ENCODE measurements at regions not wholly inside any gene's neighbourhood (a gene's known extent, or its start where the extent isn't known, plus 50 kb on each side); places are given as distances from the start of the nearest gene placed in this dataset.

DNA sequence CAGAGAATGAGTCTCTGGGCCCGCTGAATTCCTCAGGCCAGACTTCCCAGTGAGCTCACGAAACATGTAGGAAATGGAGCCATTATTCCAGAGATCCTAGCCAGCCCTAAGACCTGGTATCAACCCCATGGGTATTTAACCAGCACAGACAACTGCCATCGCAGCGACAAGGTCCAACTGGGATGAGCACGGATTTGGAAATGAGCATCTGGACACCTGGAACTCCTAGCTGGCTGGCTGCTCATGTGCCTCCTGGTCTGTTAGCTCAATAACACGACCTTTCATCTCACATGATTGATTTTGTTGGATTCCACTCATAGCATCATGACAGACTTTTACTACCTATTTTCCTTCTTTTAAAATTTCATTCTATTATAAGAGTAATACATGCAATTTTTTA, 51.0 kb downstream of the POU3F3 start:
- TF ChIP-seq, protein P1, sequence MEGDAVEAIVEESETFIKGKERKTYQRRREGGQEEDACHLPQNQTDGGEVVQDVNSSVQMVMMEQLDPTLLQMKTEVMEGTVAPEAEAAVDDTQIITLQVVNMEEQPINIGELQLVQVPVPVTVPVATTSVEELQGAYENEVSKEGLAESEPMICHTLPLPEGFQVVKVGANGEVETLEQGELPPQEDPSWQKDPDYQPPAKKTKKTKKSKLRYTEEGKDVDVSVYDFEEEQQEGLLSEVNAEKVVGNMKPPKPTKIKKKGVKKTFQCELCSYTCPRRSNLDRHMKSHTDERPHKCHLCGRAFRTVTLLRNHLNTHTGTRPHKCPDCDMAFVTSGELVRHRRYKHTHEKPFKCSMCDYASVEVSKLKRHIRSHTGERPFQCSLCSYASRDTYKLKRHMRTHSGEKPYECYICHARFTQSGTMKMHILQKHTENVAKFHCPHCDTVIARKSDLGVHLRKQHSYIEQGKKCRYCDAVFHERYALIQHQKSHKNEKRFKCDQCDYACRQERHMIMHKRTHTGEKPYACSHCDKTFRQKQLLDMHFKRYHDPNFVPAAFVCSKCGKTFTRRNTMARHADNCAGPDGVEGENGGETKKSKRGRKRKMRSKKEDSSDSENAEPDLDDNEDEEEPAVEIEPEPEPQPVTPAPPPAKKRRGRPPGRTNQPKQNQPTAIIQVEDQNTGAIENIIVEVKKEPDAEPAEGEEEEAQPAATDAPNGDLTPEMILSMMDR (IDR thresholded peaks at IDR 0.05; ENCODE audit: poor library complexity, severe bottlenecking): no peak
- no peak for TF ChIP-seq EP300 (conservative IDR thresholded peaks at IDR 0.05; ENCODE audit: poor library complexity, severe bottlenecking)
- no peak for TF ChIP-seq EZH2 (IDR thresholded peaks at IDR 0.05; ENCODE audit: borderline replicate concordance, insufficient read depth, low read length, poor library complexity, severe bottlenecking)
- no peak for TF ChIP-seq MXI1 (conservative IDR thresholded peaks at IDR 0.05; ENCODE audit: poor library complexity, severe bottlenecking)
- no peak for TF ChIP-seq SMC3 (conservative IDR thresholded peaks at IDR 0.05; ENCODE audit: poor library complexity)

Data from neural cell (in vitro differentiated cells).